22Rv1 (cell line): ENCODE measurements at regions not wholly inside any gene's neighbourhood (a gene's known extent, or its start where the extent isn't known, plus 50 kb on each side); places are given as distances from the start of the nearest gene placed in this dataset.
"Not testable (repeated sequence)": the region's sequence is repeated elsewhere in the genome, so short reads cannot be mapped to it uniquely, and the experiment has no call there.

ENCODE experiments used
- H3K27ac ChIP-seq: fragments of 450-650 bp; 2 replicates; pipeline ENCODE4 v1.5.1; 2017
- CTCF ChIP-seq: fragments of 450-650 bp; IDR thresholded peaks from 2 replicates; pipeline ENCODE4 v1.5.1; 2017; ENCODE audit warnings: mild to moderate bottlenecking
- ZFX ChIP-seq: fragments of 450-650 bp; IDR thresholded peaks from 2 replicates; pipeline ENCODE4 v1.6.1; 2017; ENCODE audit warnings: antibody characterized with exemption, borderline replicate concordance

- no peak for TF ChIP-seq CTCF
- H3K27ac ChIP-seq: no peak overlapping the region
Observed at GRCh38 chr5:104513121-104513602, 950.6 kb upstream of the NUDT12 start.

- no peak overlapping the region for H3K27ac ChIP-seq
- TF ChIP-seq ZFX (no peak), CTCF (no peak)
Observed at GRCh38 chr5:104512063-104512825, 949.7 kb upstream of the NUDT12 start.

- TF ChIP-seq ZFX: no peak
- TF ChIP-seq CTCF: no peak
Observed at GRCh38 chr5:104498281-104498680, 935.7 kb upstream of the NUDT12 start.

GRCh38 chr5:104494083-104494482 is 931.5 kb upstream of the NUDT12 start:
- H3K27ac ChIP-seq: no peak overlapping the region
- TF ChIP-seq ZFX (no peak), CTCF (no peak)

More at GRCh38 chr5:104498281-104498680, 935.7 kb upstream of the NUDT12 start:
- H3K27ac ChIP-seq: no peak overlapping the region

GRCh38 chr5:104472811-104473210 is 910.2 kb upstream of the NUDT12 start:
- no peak overlapping the region for H3K27ac ChIP-seq
- TF ChIP-seq CTCF: no peak
- TF ChIP-seq ZFX: no peak

- no peak for TF ChIP-seq ZFX
- H3K27ac ChIP-seq: no peak overlapping the region
Observed at GRCh38 chr5:104456122-104456521, 893.5 kb upstream of the NUDT12 start.

- H3K27ac ChIP-seq: no peak overlapping the region
Observed at GRCh38 chr5:104452550-104452949, 890.0 kb upstream of the NUDT12 start.

GRCh38 chr5:104451911-104452310 is 889.3 kb upstream of the NUDT12 start:
- not testable (repeated sequence) for H3K27ac ChIP-seq

More at GRCh38 chr5:104452550-104452949, 890.0 kb upstream of the NUDT12 start:
- TF ChIP-seq ZFX (no peak), CTCF (no peak)
